Transverse colon (tissue), 4 donors: ENCODE measurements at regions not wholly inside any gene's neighbourhood (a gene's known extent, or its start where the extent isn't known, plus 50 kb on each side); places are given as distances from the start of the nearest gene placed in this dataset.

ENCODE experiments used
- DNase-seq: peaks from one replicate; pipeline ENCODE4 v3.0.0-alpha.2; 2019
- H3K27ac ChIP-seq, 4 donors: fragments of 200-600 bp; sonication (generic); 2 replicates each; pipeline ENCODE4 v1.5.1; 2016 to 2018; ENCODE audit warnings: inconsistent platforms in 4 of 4
- H3K27me3 ChIP-seq: fragments of 200-600 bp; sonication (generic); 2 replicates; pipeline ENCODE4 v1.5.1; 2017; ENCODE audit warnings: inconsistent platforms
- H3K36me3 ChIP-seq, 4 donors: fragments of 200-600 bp; sonication (generic); 2 replicates each; pipeline ENCODE4 v1.5.1; 2017 to 2019; ENCODE audit warnings: inconsistent platforms in 4 of 4
- H3K4me1 ChIP-seq, 4 donors: fragments of 200-600 bp; sonication (generic); 2 replicates each; pipeline ENCODE4 v1.5.1; 2017 to 2020; ENCODE audit warnings: inconsistent platforms in 4 of 4
- H3K4me3 ChIP-seq, 4 donors: fragments of 200-600 bp; sonication (generic); 1 replicate in 1 of 4; 2 replicates in 3 of 4; pipeline versions ENCODE4 v1.5.1 to v1.6.1; 2017 to 2019; ENCODE audit warnings: inconsistent platforms in 4 of 4
- H3K9me3 ChIP-seq, 2 donors: fragments of 200-600 bp; sonication (generic); 2 replicates each; pipeline ENCODE4 v1.5.1; 2017 to 2019; ENCODE audit warnings: inconsistent platforms in 2 of 2
- EP300 ChIP-seq: sonication (generic); formaldehyde crosslinking; IDR thresholded peaks from one replicate; pipeline ENCODE4 v1.6.1; 2017; ENCODE audit warnings: antibody characterized with exemption, low read depth
- POLR2A ChIP-seq: fragments of 450-650 bp; IDR thresholded peaks from one replicate; pipeline ENCODE4 v1.6.1; 2016; ENCODE audit warnings: antibody characterized with exemption, mild to moderate bottlenecking, moderate library complexity
- POLR2AphosphoS5 ChIP-seq, 3 donors: sonication (generic); formaldehyde crosslinking; IDR thresholded peaks; one replicate each; pipeline ENCODE4 v1.6.1; 2016; ENCODE audit warnings: antibody characterized with exemption in 3 of 3
- WGBS, 2 donors: methylation state at CpG; one replicate each; pipeline ENCODE4 v1.1.5; 2018; ENCODE audit warnings: low coverage in 1 of 2; 5-methylcytosine and 5-hydroxymethylcytosine counted together
- in situ Hi-C, 4 donors: fragments of 200-750 bp; cut with MboI; loops; one replicate each; pipeline versions ENCODE4 v1.15.0 to v1.15.1; 2017; ENCODE audit warnings: low sequenced_read_pairs in 3 of 4, low pct_ligation_motif_present in 1 of 4, low pct_unique_long_range_greater_than_20kb in 1 of 4
- intact Hi-C: fragments of 100-400 bp; cut with DNase I; formaldehyde crosslinking; loops from one replicate; pipeline ENCODE4 v1.15.1; 2023; ENCODE audit warnings: low total_unique reads
- TF ChIP-seq, protein P1 (sequence below), 5 experiments: fragments of 200-600 bp in 3 of 5; fragments of 450-650 bp in 2 of 5; sonication (generic) in 3 of 5; IDR thresholded peaks; 1 replicate in 2 of 5; 2 replicates in 3 of 5; pipeline ENCODE4 v1.5.1; 2016 to 2017; ENCODE audit warnings: antibody characterized with exemption in 5 of 5, inconsistent platforms in 3 of 5, mild to moderate bottlenecking in 2 of 5, moderate library complexity in 1 of 5

GRCh38 chr21:16624479-16625118 is 888.2 kb upstream of the CXADR start:
- TF ChIP-seq EP300 (no peak), POLR2AphosphoS5 (IDR thresholded peaks at IDR 0.05) (no peak), POLR2A (no peak)
- TF ChIP-seq, protein P1, sequence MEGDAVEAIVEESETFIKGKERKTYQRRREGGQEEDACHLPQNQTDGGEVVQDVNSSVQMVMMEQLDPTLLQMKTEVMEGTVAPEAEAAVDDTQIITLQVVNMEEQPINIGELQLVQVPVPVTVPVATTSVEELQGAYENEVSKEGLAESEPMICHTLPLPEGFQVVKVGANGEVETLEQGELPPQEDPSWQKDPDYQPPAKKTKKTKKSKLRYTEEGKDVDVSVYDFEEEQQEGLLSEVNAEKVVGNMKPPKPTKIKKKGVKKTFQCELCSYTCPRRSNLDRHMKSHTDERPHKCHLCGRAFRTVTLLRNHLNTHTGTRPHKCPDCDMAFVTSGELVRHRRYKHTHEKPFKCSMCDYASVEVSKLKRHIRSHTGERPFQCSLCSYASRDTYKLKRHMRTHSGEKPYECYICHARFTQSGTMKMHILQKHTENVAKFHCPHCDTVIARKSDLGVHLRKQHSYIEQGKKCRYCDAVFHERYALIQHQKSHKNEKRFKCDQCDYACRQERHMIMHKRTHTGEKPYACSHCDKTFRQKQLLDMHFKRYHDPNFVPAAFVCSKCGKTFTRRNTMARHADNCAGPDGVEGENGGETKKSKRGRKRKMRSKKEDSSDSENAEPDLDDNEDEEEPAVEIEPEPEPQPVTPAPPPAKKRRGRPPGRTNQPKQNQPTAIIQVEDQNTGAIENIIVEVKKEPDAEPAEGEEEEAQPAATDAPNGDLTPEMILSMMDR (IDR thresholded peaks at IDR 0.05): no peak
- H3K27me3 ChIP-seq: no peaks in the 10 kb centered on the region
- no peaks in the 10 kb centered on the region for H3K9me3 ChIP-seq
- in situ Hi-C loops (no loop called here), intact Hi-C loops (no loop called here)
- 34 to 40% methylated on average over 4 to 5 of the region's 5 CpGs for WGBS, 2 donors
- no peak overlapping the region for H3K27ac ChIP-seq
- DNase-seq: no peak
- no peaks in the 10 kb centered on the region for H3K4me1 ChIP-seq
- no peaks in the 10 kb centered on the region for H3K36me3 ChIP-seq
- no peak overlapping the region for H3K4me3 ChIP-seq

DNA sequence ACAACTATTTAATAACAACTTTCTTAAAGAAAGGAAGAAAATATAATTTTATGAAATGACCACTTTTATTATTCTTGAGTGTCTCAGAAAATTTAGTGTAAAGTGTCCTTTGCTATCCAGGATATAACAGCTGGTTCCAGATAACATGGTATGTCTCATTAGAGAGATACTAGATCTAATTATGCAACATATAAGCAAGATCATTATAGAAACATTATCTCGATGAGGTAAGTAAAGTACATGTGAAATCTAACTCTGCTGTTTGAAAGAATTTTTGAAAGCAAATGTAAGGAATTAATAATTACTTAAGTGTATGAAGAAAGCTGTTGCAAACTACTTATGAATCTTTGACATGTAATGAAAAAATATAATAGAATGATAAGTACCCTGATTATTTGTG is 887.4 kb upstream of the CXADR start:
- Histone ChIP-seq H3K4me1 (no peaks in the 10 kb centered on the region), H3K4me3 (no peak overlapping the region), H3K27me3 (no peaks in the 10 kb centered on the region), H3K27ac (no peak overlapping the region), H3K36me3 (no peaks in the 10 kb centered on the region), H3K9me3 (no peaks in the 10 kb centered on the region)
- TF ChIP-seq EP300 (no peak), POLR2AphosphoS5 (IDR thresholded peaks at IDR 0.05) (no peak), POLR2A (no peak)
- TF ChIP-seq, protein P1 (IDR thresholded peaks at IDR 0.05): no peak
- DNase-seq: no peak
- 43 to 67% methylated on average over 1 of the region's 1 CpG for WGBS, 2 donors
- intact Hi-C loops (no loop called here), in situ Hi-C loops (no loop called here)

GRCh38 chr21:16633831-16634459 is 878.9 kb upstream of the CXADR start:
- no peaks in the 10 kb centered on the region for H3K27me3 ChIP-seq
- DNase-seq: no peak
- no peaks in the 10 kb centered on the region for H3K4me1 ChIP-seq
- in situ Hi-C loops: no loop called here
- intact Hi-C loops: no loop called here
- 56 to 77% methylated on average over 3 to 4 of the region's 4 CpGs for WGBS, 2 donors
- H3K4me3 ChIP-seq: no peak overlapping the region
- no peak overlapping the region for H3K27ac ChIP-seq
- H3K9me3 ChIP-seq: no peaks in the 10 kb centered on the region
- H3K36me3 ChIP-seq: no peaks in the 10 kb centered on the region
- TF ChIP-seq, protein P1 (IDR thresholded peaks at IDR 0.05): no peak
- TF ChIP-seq EP300 (no peak), POLR2AphosphoS5 (IDR thresholded peaks at IDR 0.05) (no peak), POLR2A (no peak)

GRCh38 chr21:16634515-16634914 is 878.3 kb upstream of the CXADR start:
- intact Hi-C loops (no loop called here), in situ Hi-C loops (no loop called here)
- TF ChIP-seq, protein P1 (IDR thresholded peaks at IDR 0.05): no peak
- TF ChIP-seq POLR2A: no peak

More at GRCh38 chr21:16634515-16634914, 878.3 kb upstream of the CXADR start:
- no peak overlapping the region for H3K4me3 ChIP-seq
- no peaks in the 10 kb centered on the region for H3K27me3 ChIP-seq
- H3K9me3 ChIP-seq: no peaks in the 10 kb centered on the region
- H3K27ac ChIP-seq: no peak overlapping the region
- 51 to 62% methylated on average over 2 to 4 of the region's 4 CpGs for WGBS, 2 donors
- no peak for DNase-seq
- H3K36me3 ChIP-seq: no peaks in the 10 kb centered on the region
- H3K4me1 ChIP-seq: no peaks in the 10 kb centered on the region
